ENCODE measurements at regions not wholly inside any gene's neighbourhood (a gene's known extent, or its start where the extent isn't known, plus 50 kb on each side); places are given as distances from the start of the nearest gene placed in this dataset.
A peak's percentile ranks its signal among the peaks of the same experiment; 100 is the strongest.

DNA sequence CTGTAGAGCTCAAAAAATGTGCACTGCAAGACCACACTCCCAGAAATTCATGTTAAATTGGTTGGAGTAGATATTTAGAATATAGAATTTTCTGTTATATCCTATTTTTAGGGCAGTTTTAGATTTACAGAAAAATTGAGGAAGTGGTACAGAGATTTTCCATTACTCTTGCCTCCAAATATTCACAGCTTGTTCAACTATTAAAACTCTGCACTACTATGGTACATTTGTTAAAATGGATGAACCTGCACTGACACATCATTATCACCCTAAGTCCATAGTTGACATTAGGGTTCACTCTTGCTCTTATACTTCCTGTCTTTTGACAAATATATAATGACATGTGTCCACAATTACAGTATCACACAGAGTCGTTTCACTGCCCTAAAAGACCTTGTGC, 1724.5 kb downstream of the C4orf33 start:
- no peaks in the 10 kb centered on the region for H3K36me3 ChIP-seq (ENCODE audit: control insufficient read depth, insufficient read depth, low read length)
- no peaks in the 10 kb centered on the region for H3K4me1 ChIP-seq (ENCODE audit: control insufficient read depth, extremely low read depth, insufficient read depth, low read length)
- H3K4me3 ChIP-seq (replicated peaks in 1 of 4; ENCODE audit: control extremely low read depth in 1 of 4, insufficient read depth in 1 of 4, low read depth in 3 of 4, low read length in 4 of 4) = no peak overlapping the region
- H3K79me2 ChIP-seq (ENCODE audit: control insufficient read depth, insufficient read depth, low read length) = no peaks in the 10 kb centered on the region
- H3K9ac ChIP-seq (ENCODE audit: insufficient read depth, low read length) = no peak overlapping the region
- no peaks in the 10 kb centered on the region for H4K20me1 ChIP-seq (ENCODE audit: control insufficient read depth, extremely low read depth, insufficient read depth, low read length)
- TF ChIP-seq EZH2 (IDR thresholded peaks at IDR 0.05; ENCODE audit: low read length, missing control alignments) = no peak
- TF ChIP-seq, protein P1, sequence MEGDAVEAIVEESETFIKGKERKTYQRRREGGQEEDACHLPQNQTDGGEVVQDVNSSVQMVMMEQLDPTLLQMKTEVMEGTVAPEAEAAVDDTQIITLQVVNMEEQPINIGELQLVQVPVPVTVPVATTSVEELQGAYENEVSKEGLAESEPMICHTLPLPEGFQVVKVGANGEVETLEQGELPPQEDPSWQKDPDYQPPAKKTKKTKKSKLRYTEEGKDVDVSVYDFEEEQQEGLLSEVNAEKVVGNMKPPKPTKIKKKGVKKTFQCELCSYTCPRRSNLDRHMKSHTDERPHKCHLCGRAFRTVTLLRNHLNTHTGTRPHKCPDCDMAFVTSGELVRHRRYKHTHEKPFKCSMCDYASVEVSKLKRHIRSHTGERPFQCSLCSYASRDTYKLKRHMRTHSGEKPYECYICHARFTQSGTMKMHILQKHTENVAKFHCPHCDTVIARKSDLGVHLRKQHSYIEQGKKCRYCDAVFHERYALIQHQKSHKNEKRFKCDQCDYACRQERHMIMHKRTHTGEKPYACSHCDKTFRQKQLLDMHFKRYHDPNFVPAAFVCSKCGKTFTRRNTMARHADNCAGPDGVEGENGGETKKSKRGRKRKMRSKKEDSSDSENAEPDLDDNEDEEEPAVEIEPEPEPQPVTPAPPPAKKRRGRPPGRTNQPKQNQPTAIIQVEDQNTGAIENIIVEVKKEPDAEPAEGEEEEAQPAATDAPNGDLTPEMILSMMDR (conservative IDR thresholded peaks at IDR 0.05 in 1 of 2, IDR thresholded peaks at IDR 0.05 in 1 of 2; ENCODE audit: low read depth in 1 of 2, low read length in 2 of 2) = no peak
- no peaks in the 10 kb centered on the region for H3K9me3 ChIP-seq (ENCODE audit: control insufficient read depth, insufficient read depth, low read depth, low read length)
- H2AFZ ChIP-seq (ENCODE audit: low read length) = no peak overlapping the region
- no peak overlapping the region for H3K27ac ChIP-seq (ENCODE audit: insufficient read depth, low read length)
- H3K27me3 ChIP-seq (ENCODE audit: control insufficient read depth, insufficient read depth, low read length) = no peaks in the 10 kb centered on the region
- DNase-seq (ENCODE audit: low read depth in 2 of 2) = no peak
- H3K4me2 ChIP-seq (ENCODE audit: extremely low read depth, insufficient read depth, low read length) = no peak overlapping the region

GRCh38 chr4:130825284-130825683, 1729.3 kb downstream of the C4orf33 start:
- Histone ChIP-seq H3K9me3 (ENCODE audit: control insufficient read depth, insufficient read depth, low read depth, low read length) (no peaks in the 10 kb centered on the region), H3K36me3 (ENCODE audit: control insufficient read depth, insufficient read depth, low read length) (no peaks in the 10 kb centered on the region), H2AFZ (ENCODE audit: low read length) (no peak overlapping the region), H3K79me2 (ENCODE audit: control insufficient read depth, insufficient read depth, low read length) (no peaks in the 10 kb centered on the region), H3K27ac (ENCODE audit: insufficient read depth, low read length) (no peak overlapping the region), H3K4me2 (ENCODE audit: extremely low read depth, insufficient read depth, low read length) (no peak overlapping the region), H3K4me1 (ENCODE audit: control insufficient read depth, extremely low read depth, insufficient read depth, low read length) (no peaks in the 10 kb centered on the region), H4K20me1 (ENCODE audit: control insufficient read depth, extremely low read depth, insufficient read depth, low read length) (no peaks in the 10 kb centered on the region), H3K4me3 (replicated peaks in 1 of 4; ENCODE audit: control extremely low read depth in 1 of 4, insufficient read depth in 1 of 4, low read depth in 3 of 4, low read length in 4 of 4) (no peak overlapping the region), H3K9ac (ENCODE audit: insufficient read depth, low read length) (no peak overlapping the region), H3K27me3 (ENCODE audit: control insufficient read depth, insufficient read depth, low read length) (no peaks in the 10 kb centered on the region)
- peak; percentile 0 to 1 for DNase-seq (ENCODE audit: low read depth in 2 of 2)
- TF ChIP-seq, protein P1 (conservative IDR thresholded peaks at IDR 0.05 in 1 of 2, IDR thresholded peaks at IDR 0.05 in 1 of 2; ENCODE audit: low read depth in 1 of 2, low read length in 2 of 2) = no peak
- no peak for TF ChIP-seq EZH2 (IDR thresholded peaks at IDR 0.05; ENCODE audit: low read length, missing control alignments)

GRCh38 chr4:130850019-130850524, 1754.1 kb downstream of the C4orf33 start:
- H3K36me3 ChIP-seq (ENCODE audit: control insufficient read depth, insufficient read depth, low read length) = no peaks in the 10 kb centered on the region
- peak; percentile 9 to 39 for DNase-seq (ENCODE audit: low read depth in 2 of 2)
- no peaks in the 10 kb centered on the region for H3K4me1 ChIP-seq (ENCODE audit: control insufficient read depth, extremely low read depth, insufficient read depth, low read length)
- TF ChIP-seq, protein P1 (conservative IDR thresholded peaks at IDR 0.05 in 1 of 2, IDR thresholded peaks at IDR 0.05 in 1 of 2; ENCODE audit: low read depth in 1 of 2, low read length in 2 of 2) = no peak
- TF ChIP-seq EZH2 (IDR thresholded peaks at IDR 0.05; ENCODE audit: low read length, missing control alignments) = no peak
- no peak overlapping the region for H2AFZ ChIP-seq (ENCODE audit: low read length)
- no peak overlapping the region for H3K4me2 ChIP-seq (ENCODE audit: extremely low read depth, insufficient read depth, low read length)
- H3K9me3 ChIP-seq (ENCODE audit: control insufficient read depth, insufficient read depth, low read depth, low read length) = no peaks in the 10 kb centered on the region
- H4K20me1 ChIP-seq (ENCODE audit: control insufficient read depth, extremely low read depth, insufficient read depth, low read length) = no peaks in the 10 kb centered on the region
- no peak overlapping the region for H3K4me3 ChIP-seq (replicated peaks in 1 of 4; ENCODE audit: control extremely low read depth in 1 of 4, insufficient read depth in 1 of 4, low read depth in 3 of 4, low read length in 4 of 4)
- H3K27me3 ChIP-seq (ENCODE audit: control insufficient read depth, insufficient read depth, low read length) = no peaks in the 10 kb centered on the region
- H3K9ac ChIP-seq (ENCODE audit: insufficient read depth, low read length) = no peak overlapping the region
- H3K79me2 ChIP-seq (ENCODE audit: control insufficient read depth, insufficient read depth, low read length) = no peaks in the 10 kb centered on the region
- no peak overlapping the region for H3K27ac ChIP-seq (ENCODE audit: insufficient read depth, low read length)

Data from fibroblast of lung (primary cell).